Activated T-cell treated with anti-CD3 and anti-CD28 coated beads, Interleukin-2, amount 50 U/mL, for 72 hours (primary cell): ENCODE measurements at regions not wholly inside any gene's neighbourhood (a gene's known extent, or its start where the extent isn't known, plus 50 kb on each side); places are given as distances from the start of the nearest gene placed in this dataset.
"Not testable (repeated sequence)": the region's sequence is repeated elsewhere in the genome, so short reads cannot be mapped to it uniquely, and the experiment has no call there.

Experiments used
- ATAC-seq, 2 donors: fragments of 150-1000 bp; cut with Tn5 transposase; replicated peaks in 1 of 2; 2 replicates each; pipeline ENCODE4 v1.10.0; 2021; ENCODE audit warnings: moderate library complexity in 2 of 2, mild to moderate bottlenecking in 1 of 2
- DNase-seq, 2 donors: peaks; one replicate each; pipeline ENCODE4 v3.0.0; 2021 to 2022; ENCODE audit warnings: mixed read lengths in 1 of 2
- H3K27ac Mint-ChIP-seq: one replicate; pipeline ENCODE4 v1.8.0; 2022; ENCODE audit warnings: mild to moderate bottlenecking, moderate library complexity, mixed read lengths
- H3K27me3 Mint-ChIP-seq: one replicate; pipeline ENCODE4 v1.8.0; 2022; ENCODE audit warnings: low read depth, mixed read lengths
- H3K36me3 Mint-ChIP-seq, 2 donors: one replicate each; pipeline ENCODE4 v1.8.0; 2022; ENCODE audit warnings: mixed read lengths in 2 of 2, mild to moderate bottlenecking in 1 of 2; ENCODE audit not compliant: insufficient read depth in 2 of 2
- H3K4me1 Mint-ChIP-seq: one replicate; pipeline ENCODE4 v1.8.0; 2022; ENCODE audit warnings: low read depth, mixed read lengths
- H3K4me3 Mint-ChIP-seq, 2 donors: one replicate each; pipeline ENCODE4 v1.8.0; 2022; ENCODE audit warnings: mild to moderate bottlenecking in 2 of 2, mixed read lengths in 2 of 2, moderate library complexity in 2 of 2
- H3K9me3 Mint-ChIP-seq, 2 donors: one replicate each; pipeline ENCODE4 v1.8.0; 2022; ENCODE audit warnings: mixed read lengths in 2 of 2

- ATAC-seq: no peak
- peaks cover 5 to 16% of the 10 kb centered on the region in 2 donors for H3K9me3 Mint-ChIP-seq
- DNase-seq: no peak
- no peak overlapping the region for H3K4me3 Mint-ChIP-seq
- H3K27ac Mint-ChIP-seq: no peak overlapping the region
- H3K27me3 Mint-ChIP-seq: no peaks in the 10 kb centered on the region
- H3K4me1 Mint-ChIP-seq: no peaks in the 10 kb centered on the region
- peaks cover 0 to 2% of the 10 kb centered on the region in 2 donors for H3K36me3 Mint-ChIP-seq
Observed at GRCh38 chr9:75359638-75360037, 271.3 kb downstream of the OSTF1 start.

- H3K27me3 Mint-ChIP-seq: no peaks in the 10 kb centered on the region
- H3K36me3 Mint-ChIP-seq: peaks cover 0 to 2% of the 10 kb centered on the region in 2 donors
- H3K9me3 Mint-ChIP-seq: peaks cover 6 to 16% of the 10 kb centered on the region in 2 donors
- H3K4me1 Mint-ChIP-seq: no peaks in the 10 kb centered on the region
- H3K27ac Mint-ChIP-seq: no peak overlapping the region
- no peak for ATAC-seq
- no peak overlapping the region for H3K4me3 Mint-ChIP-seq
- no peak for DNase-seq
Observed at GRCh38 chr9:75360252-75360651, 271.9 kb downstream of the OSTF1 start.

- ATAC-seq, H3K36me3 Mint-ChIP-seq, H3K4me3 Mint-ChIP-seq, H3K27me3 Mint-ChIP-seq, DNase-seq, H3K27ac Mint-ChIP-seq, H3K4me1 Mint-ChIP-seq: not testable (repeated sequence)
- peaks cover 4 to 16% of the 10 kb centered on the region in 2 donors for H3K9me3 Mint-ChIP-seq
Observed at GRCh38 chr9:75362446-75362845, 274.1 kb downstream of the OSTF1 start.

- H3K4me1 Mint-ChIP-seq: no peaks in the 10 kb centered on the region
- H3K27ac Mint-ChIP-seq: no peak overlapping the region
- H3K4me3 Mint-ChIP-seq: no peak overlapping the region
- no peak for DNase-seq
- H3K27me3 Mint-ChIP-seq: no peaks in the 10 kb centered on the region
- ATAC-seq: no peak
- peaks cover 0 to 2% of the 10 kb centered on the region in 2 donors for H3K36me3 Mint-ChIP-seq
- H3K9me3 Mint-ChIP-seq: peaks cover 4 to 16% of the 10 kb centered on the region in 2 donors
Observed at GRCh38 chr9:75365196-75365595, 276.9 kb downstream of the OSTF1 start.

GRCh38 chr9:75369989-75370388 is 281.7 kb downstream of the OSTF1 start:
- no peaks in the 10 kb centered on the region for H3K27me3 Mint-ChIP-seq

GRCh38 chr9:75372499-75373268 is 284.4 kb downstream of the OSTF1 start:
- H3K4me3 Mint-ChIP-seq: no peak overlapping the region
- no peak for DNase-seq
- no peaks in the 10 kb centered on the region for H3K36me3 Mint-ChIP-seq
- ATAC-seq: no peak
- H3K4me1 Mint-ChIP-seq: no peaks in the 10 kb centered on the region
- no peaks in the 10 kb centered on the region for H3K9me3 Mint-ChIP-seq
- no peak overlapping the region for H3K27ac Mint-ChIP-seq
- H3K27me3 Mint-ChIP-seq: no peaks in the 10 kb centered on the region

More at GRCh38 chr9:75369989-75370388, 281.7 kb downstream of the OSTF1 start:
- Mint-ChIP-seq H3K4me3 (no peak overlapping the region), H3K27ac (no peak overlapping the region), H3K9me3 (peaks cover 0 to 1% of the 10 kb centered on the region in 2 donors), H3K4me1 (no peaks in the 10 kb centered on the region), H3K36me3 (no peaks in the 10 kb centered on the region)
- ATAC-seq: no peak
- no peak for DNase-seq

GRCh38 chr9:75376680-75377254 is 288.5 kb downstream of the OSTF1 start:
- no peaks in the 10 kb centered on the region for H3K27me3 Mint-ChIP-seq
- H3K4me1 Mint-ChIP-seq: no peaks in the 10 kb centered on the region
- DNase-seq (no peak), ATAC-seq (no peak)
- H3K36me3 Mint-ChIP-seq: no peaks in the 10 kb centered on the region
- H3K4me3 Mint-ChIP-seq: no peak overlapping the region
- H3K27ac Mint-ChIP-seq: no peak overlapping the region
- H3K9me3 Mint-ChIP-seq: peaks cover 0 to 1% of the 10 kb centered on the region in 2 donors

GRCh38 chr9:75378036-75378435 is 289.7 kb downstream of the OSTF1 start:
- H3K9me3 Mint-ChIP-seq: peaks cover 3 to 4% of the 10 kb centered on the region in 2 donors
- peaks cover 0 to 2% of the 10 kb centered on the region in 2 donors for H3K36me3 Mint-ChIP-seq
- H3K27ac Mint-ChIP-seq: no peak overlapping the region
- H3K4me3 Mint-ChIP-seq: no peak overlapping the region
- ATAC-seq (no peak), DNase-seq (no peak)
- no peaks in the 10 kb centered on the region for H3K4me1 Mint-ChIP-seq
- H3K27me3 Mint-ChIP-seq: no peaks in the 10 kb centered on the region

- Mint-ChIP-seq H3K9me3 (peaks cover 3 to 4% of the 10 kb centered on the region in 2 donors), H3K27ac (no peak overlapping the region), H3K4me3 (no peak overlapping the region), H3K27me3 (no peaks in the 10 kb centered on the region), H3K36me3 (peaks cover 0 to 2% of the 10 kb centered on the region in 2 donors), H3K4me1 (no peaks in the 10 kb centered on the region)
- ATAC-seq: no peak
- DNase-seq: no peak
Observed at GRCh38 chr9:75378926-75379325, 290.6 kb downstream of the OSTF1 start.

- Mint-ChIP-seq H3K9me3 (peaks cover 6 to 20% of the 10 kb centered on the region in 2 donors), H3K36me3 (peaks cover 0 to 4% of the 10 kb centered on the region in 2 donors), H3K27ac (no peak overlapping the region), H3K27me3 (no peaks in the 10 kb centered on the region), H3K4me1 (no peaks in the 10 kb centered on the region), H3K4me3 (no peak overlapping the region)
- ATAC-seq: no peak
- DNase-seq: no peak
Observed at GRCh38 chr9:75382126-75382525, 293.8 kb downstream of the OSTF1 start.

GRCh38 chr9:75383420-75384034 is 295.2 kb downstream of the OSTF1 start:
- H3K36me3 Mint-ChIP-seq, H3K4me1 Mint-ChIP-seq, DNase-seq, H3K27me3 Mint-ChIP-seq, ATAC-seq, H3K27ac Mint-ChIP-seq, H3K4me3 Mint-ChIP-seq: not testable (repeated sequence)
- H3K9me3 Mint-ChIP-seq: peaks cover 6 to 20% of the 10 kb centered on the region in 2 donors

GRCh38 chr9:75385236-75385635 is 296.9 kb downstream of the OSTF1 start:
- H3K27ac Mint-ChIP-seq: no peak overlapping the region
- H3K9me3 Mint-ChIP-seq: peaks cover 5 to 20% of the 10 kb centered on the region in 2 donors
- H3K4me3 Mint-ChIP-seq: no peak overlapping the region
- H3K27me3 Mint-ChIP-seq: no peaks in the 10 kb centered on the region
- DNase-seq (no peak), ATAC-seq (no peak)
- peaks cover 0 to 4% of the 10 kb centered on the region in 2 donors for H3K36me3 Mint-ChIP-seq
- H3K4me1 Mint-ChIP-seq: no peaks in the 10 kb centered on the region

GRCh38 chr9:75389101-75389500 is 300.8 kb downstream of the OSTF1 start:
- peaks cover 5% of the 10 kb centered on the region for H3K27me3 Mint-ChIP-seq
- H3K4me1 Mint-ChIP-seq: no peaks in the 10 kb centered on the region
- peaks cover 3 to 17% of the 10 kb centered on the region in 2 donors for H3K9me3 Mint-ChIP-seq
- no peak for DNase-seq
- H3K4me3 Mint-ChIP-seq: no peak overlapping the region
- ATAC-seq: no peak
- no peak overlapping the region for H3K27ac Mint-ChIP-seq
- H3K36me3 Mint-ChIP-seq: peaks cover 0 to 2% of the 10 kb centered on the region in 2 donors
